SU-DHL-6 (cell line): ENCODE measurements at regions not wholly inside any gene's neighbourhood (a gene's known extent, or its start where the extent isn't known, plus 50 kb on each side); places are given as distances from the start of the nearest gene placed in this dataset.

Experiments
- EZH2phosphoT487 ChIP-seq: fragments of 200-600 bp; sonication (generic), shearing (Covaris generic); conservative IDR thresholded peaks from 2 replicates; pipeline ENCODE4 v1.6.1; 2018; ENCODE audit warnings: mild to moderate bottlenecking, antibody characterized with exemption, low read length, moderate library complexity, mixed read lengths
- TF ChIP-seq, protein P1 (sequence below): fragments of 200-600 bp; sonication (generic); IDR thresholded peaks from one replicate; pipeline ENCODE4 v1.5.1; 2017; ENCODE audit warnings: antibody characterized with exemption, mild to moderate bottlenecking, low read length, moderate library complexity; ENCODE audit not compliant: insufficient read depth, poor library complexity, severe bottlenecking

DNA sequence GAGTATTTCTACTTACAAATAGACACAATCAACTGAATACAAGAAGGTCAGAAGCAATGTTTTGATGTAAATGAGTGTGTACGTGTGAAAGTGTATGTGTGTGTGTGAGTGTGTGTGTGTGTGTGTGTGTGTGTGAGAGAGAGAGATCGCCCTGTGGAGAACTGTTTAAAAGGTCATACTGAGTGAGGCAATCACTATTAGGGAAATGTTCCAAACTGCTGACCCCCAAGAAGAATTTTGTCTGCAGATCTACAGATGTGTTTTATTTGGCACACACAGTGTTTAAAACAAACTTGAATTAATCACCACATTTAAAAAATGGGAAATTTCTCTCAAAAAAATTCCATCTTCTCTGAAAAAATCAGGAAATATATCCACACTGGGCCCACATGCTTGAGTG, 1069.1 kb downstream of the SLC6A15 start:
- TF ChIP-seq, protein P1, sequence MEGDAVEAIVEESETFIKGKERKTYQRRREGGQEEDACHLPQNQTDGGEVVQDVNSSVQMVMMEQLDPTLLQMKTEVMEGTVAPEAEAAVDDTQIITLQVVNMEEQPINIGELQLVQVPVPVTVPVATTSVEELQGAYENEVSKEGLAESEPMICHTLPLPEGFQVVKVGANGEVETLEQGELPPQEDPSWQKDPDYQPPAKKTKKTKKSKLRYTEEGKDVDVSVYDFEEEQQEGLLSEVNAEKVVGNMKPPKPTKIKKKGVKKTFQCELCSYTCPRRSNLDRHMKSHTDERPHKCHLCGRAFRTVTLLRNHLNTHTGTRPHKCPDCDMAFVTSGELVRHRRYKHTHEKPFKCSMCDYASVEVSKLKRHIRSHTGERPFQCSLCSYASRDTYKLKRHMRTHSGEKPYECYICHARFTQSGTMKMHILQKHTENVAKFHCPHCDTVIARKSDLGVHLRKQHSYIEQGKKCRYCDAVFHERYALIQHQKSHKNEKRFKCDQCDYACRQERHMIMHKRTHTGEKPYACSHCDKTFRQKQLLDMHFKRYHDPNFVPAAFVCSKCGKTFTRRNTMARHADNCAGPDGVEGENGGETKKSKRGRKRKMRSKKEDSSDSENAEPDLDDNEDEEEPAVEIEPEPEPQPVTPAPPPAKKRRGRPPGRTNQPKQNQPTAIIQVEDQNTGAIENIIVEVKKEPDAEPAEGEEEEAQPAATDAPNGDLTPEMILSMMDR, result no peak
- no peak for TF ChIP-seq EZH2phosphoT487
